ENCODE measurements at regions not wholly inside any gene's neighbourhood (a gene's known extent, or its start where the extent isn't known, plus 50 kb on each side); places are given as distances from the start of the nearest gene placed in this dataset.
A peak's percentile ranks its signal among the peaks of the same experiment; 100 is the strongest.

GRCh38 chr9:81377921-81378320 is 311.4 kb downstream of the TLE1 start:
- TF ChIP-seq REST (IDR thresholded peaks at IDR 0.05; ENCODE audit: insufficient read depth in 1 of 2, low read depth in 2 of 2, low read length in 2 of 2) (no peak), FOXP2 (optimal IDR thresholded peaks at IDR 0.05; ENCODE audit: borderline replicate concordance, extremely low read depth, extremely low read length, insufficient read depth) (no peak), SIN3A (IDR thresholded peaks at IDR 0.05; ENCODE audit: borderline replicate concordance, insufficient read depth, low read length) (no peak), TAF1 (IDR thresholded peaks at IDR 0.05; ENCODE audit: borderline replicate concordance, insufficient read depth, low read length) (no peak), POLR2AphosphoS5 (IDR thresholded peaks at IDR 0.05; ENCODE audit: low read depth, low read length) (no peak)

DNA sequence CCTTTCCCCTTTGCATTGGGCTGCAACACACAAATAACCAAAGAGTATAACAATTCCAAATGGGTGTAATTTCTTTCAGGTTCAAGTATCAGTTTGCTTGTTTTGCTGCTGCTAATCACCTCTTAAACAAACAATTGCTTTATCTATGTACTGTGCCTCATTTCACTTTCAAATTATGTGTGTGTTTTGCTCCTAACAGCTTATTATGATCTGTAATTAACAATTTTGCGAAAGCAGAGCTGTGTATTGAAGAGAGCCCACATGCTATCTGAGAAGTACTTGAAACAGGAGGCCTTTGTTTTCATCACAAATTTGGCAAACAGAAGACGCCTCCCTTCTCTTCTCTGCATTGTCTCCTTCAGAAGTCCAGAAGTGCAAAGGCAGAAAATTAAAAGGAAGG is 312.0 kb downstream of the TLE1 start:
- TF ChIP-seq FOXP2 (optimal IDR thresholded peaks at IDR 0.05; ENCODE audit: borderline replicate concordance, extremely low read depth, extremely low read length, insufficient read depth) (no peak), SIN3A (IDR thresholded peaks at IDR 0.05; ENCODE audit: borderline replicate concordance, insufficient read depth, low read length) (no peak), TAF1 (IDR thresholded peaks at IDR 0.05; ENCODE audit: borderline replicate concordance, insufficient read depth, low read length) (no peak), REST (IDR thresholded peaks at IDR 0.05; ENCODE audit: insufficient read depth in 1 of 2, low read depth in 2 of 2, low read length in 2 of 2) (no peak), POLR2AphosphoS5 (IDR thresholded peaks at IDR 0.05; ENCODE audit: low read depth, low read length) (no peak)

GRCh38 chr9:81375187-81376100 is 313.9 kb downstream of the TLE1 start:
- TF ChIP-seq SIN3A (IDR thresholded peaks at IDR 0.05; ENCODE audit: borderline replicate concordance, insufficient read depth, low read length): no peak
- no peak for TF ChIP-seq POLR2AphosphoS5 (IDR thresholded peaks at IDR 0.05; ENCODE audit: low read depth, low read length)
- TF ChIP-seq TAF1 (IDR thresholded peaks at IDR 0.05; ENCODE audit: borderline replicate concordance, insufficient read depth, low read length): no peak
- no peak for TF ChIP-seq FOXP2 (optimal IDR thresholded peaks at IDR 0.05; ENCODE audit: borderline replicate concordance, extremely low read depth, extremely low read length, insufficient read depth)
- TF ChIP-seq REST (IDR thresholded peaks at IDR 0.05; ENCODE audit: insufficient read depth in 1 of 2, low read depth in 2 of 2, low read length in 2 of 2): no peak

DNA sequence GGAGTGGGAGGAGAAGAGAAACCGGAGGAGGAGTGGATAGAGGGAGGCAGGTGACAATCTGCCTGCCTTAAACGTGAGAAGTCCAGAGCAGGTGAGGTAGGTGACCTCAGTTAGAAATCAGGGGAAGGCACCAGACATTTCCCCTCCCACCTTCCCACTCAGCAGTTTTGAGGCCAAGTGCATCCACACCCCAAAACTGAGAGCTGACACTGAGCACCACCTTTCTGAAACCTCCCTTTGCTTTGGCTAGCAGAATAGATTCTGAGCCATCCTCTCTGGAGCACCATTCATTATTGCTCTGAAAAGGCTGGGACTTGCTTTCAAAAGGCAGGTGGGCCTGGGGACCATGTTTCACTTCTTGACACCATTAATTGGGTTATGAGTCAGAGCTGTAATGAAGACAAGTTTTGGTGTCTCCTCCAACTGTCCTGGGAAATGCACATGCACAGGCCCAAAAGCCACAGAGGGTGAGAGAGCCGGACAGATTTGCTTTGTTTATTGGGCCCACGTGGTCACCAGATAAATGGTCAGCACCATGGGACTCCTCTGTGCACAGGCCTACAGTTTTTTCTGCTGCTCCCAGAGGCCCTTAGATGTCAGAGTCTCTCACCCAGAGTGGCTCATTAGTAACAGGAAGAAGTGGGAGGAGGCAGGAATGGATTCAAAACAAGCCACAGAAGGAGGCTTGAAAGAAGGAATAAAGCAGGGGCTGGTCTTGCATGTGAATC is 314.7 kb downstream of the TLE1 start:
- TF ChIP-seq SIN3A (IDR thresholded peaks at IDR 0.05; ENCODE audit: borderline replicate concordance, insufficient read depth, low read length) (0 out of 2 replicates have a peak, but pooled peaks have one; percentile 16), TAF1 (IDR thresholded peaks at IDR 0.05; ENCODE audit: borderline replicate concordance, insufficient read depth, low read length) (no peak)

DNA sequence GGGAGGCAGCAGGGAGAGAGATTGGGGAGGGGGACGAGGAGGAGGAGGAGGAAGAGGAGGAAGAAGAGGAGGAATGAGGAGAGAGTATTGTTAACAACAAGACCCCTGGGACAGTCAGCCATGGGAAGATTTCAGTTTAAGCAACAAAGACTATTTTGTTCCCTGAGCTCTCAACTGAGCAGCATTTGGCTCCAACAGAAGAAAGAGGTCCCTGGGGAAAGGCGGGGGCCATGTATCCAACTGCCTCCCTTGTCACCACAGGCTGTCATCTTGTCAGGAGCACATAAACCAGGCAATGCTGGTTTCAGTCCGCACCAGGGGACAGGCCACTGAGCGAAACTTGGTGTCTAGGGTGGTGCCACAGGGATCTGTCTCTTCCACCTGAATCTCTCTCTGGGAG is 316.1 kb downstream of the TLE1 start:
- no peak for TF ChIP-seq SIN3A (IDR thresholded peaks at IDR 0.05; ENCODE audit: borderline replicate concordance, insufficient read depth, low read length)
- no peak for TF ChIP-seq POLR2AphosphoS5 (IDR thresholded peaks at IDR 0.05; ENCODE audit: low read depth, low read length)
- no peak for TF ChIP-seq TAF1 (IDR thresholded peaks at IDR 0.05; ENCODE audit: borderline replicate concordance, insufficient read depth, low read length)
- no peak for TF ChIP-seq REST (IDR thresholded peaks at IDR 0.05; ENCODE audit: insufficient read depth in 1 of 2, low read depth in 2 of 2, low read length in 2 of 2)
